ENCODE measurements at regions not wholly inside any gene's neighbourhood (a gene's known extent, or its start where the extent isn't known, plus 50 kb on each side); places are given as distances from the start of the nearest gene placed in this dataset.

DNA sequence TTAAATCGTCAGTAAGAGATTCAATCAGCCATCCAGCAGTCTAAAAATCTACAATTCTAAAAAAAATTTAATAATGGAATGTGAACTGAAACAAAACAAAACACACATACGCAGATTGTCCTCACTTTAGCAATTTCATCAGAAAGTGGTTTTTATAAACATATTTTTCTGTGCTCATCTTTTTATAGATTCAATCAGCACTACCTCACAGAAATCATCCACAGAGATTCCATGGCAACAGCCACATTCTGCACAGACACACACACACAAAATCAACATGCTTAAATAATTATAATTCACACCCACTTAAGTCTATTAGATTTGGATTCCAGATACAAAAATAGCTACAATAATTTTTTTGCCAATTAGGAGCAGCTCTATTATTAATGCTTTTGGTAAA, 149.0 kb upstream of the KCNIP4 start:
- no peak for DNase-seq

GRCh38 chr4:22094217-22094616, 145.6 kb upstream of the KCNIP4 start:
- DNase-seq: no peak

DNA sequence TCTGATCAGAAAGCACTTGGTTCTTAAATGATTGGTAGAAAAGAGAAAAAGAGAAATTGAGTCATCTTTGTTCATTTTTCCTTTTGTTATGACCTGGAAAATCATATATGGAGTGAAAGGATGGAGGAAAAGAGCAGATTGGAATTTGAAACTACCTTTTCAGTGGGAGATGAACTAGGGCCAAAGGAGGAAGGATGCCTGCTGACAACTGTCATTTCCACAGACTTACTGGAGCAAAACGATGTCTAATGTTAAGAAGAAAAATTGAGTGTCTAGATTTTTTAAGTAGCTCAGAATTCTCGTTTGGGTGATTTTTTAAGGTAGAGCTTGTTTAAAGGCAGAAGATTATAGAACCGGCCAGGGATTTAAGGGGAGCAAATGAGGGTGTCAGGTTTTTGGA, 144.6 kb upstream of the KCNIP4 start:
- no peak for DNase-seq

DNA sequence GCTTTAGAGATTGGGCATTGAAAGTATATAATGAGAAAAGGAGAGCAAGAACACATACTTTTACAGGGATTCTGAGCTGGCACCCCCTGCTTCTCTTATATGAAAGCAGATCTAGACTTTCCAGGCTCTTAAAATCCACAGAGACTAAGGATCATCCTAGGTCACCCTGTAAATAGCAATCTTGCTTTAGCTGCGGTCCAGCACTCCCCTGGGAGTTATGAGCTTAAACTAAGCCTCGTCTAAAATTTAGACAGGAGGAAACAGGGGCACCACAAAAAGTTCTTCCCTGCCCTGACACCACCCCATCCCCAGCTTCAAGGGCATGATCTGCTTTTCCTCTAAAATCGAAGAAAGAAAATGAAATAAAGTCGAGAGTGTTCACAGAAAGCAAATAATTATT, 143.3 kb upstream of the KCNIP4 start:
- DNase-seq: no peak

- no peak for DNase-seq
Observed at GRCh38 chr4:22091352-22091717, 142.8 kb upstream of the KCNIP4 start.

DNA sequence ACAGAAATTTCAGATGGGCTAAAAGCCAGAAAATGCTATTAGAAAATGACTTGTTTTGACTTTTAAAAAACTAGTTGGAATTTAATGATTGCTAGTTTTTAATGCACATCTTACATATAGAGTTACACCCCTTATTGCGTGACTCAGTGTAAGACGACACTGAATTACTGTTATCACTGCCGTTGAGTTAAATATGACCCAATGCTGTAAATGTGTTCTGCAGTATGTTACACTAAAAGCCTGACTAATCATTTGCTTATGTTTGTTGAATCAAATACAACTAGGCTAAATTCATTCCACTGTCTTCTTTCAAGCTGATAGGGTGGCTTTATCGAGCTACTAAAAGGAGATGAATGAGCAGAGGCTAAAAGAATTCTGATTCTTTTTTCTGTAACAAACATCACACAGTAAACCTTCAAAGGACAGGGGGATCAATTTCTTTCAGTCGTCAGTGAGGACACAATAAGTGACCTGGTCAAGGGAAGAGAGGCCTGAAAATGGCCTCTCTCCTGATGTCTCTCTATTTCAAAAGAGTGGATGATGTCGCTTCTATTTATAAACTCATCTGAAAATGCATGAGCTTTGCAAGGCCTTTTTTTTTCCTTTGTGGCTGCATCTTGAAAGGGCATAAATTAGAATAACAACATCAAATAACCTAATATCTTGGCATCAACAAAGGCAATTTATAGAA, 142.2 kb upstream of the KCNIP4 start:
- no peak for DNase-seq

GRCh38 chr4:22077571-22077970, 129.0 kb upstream of the KCNIP4 start:
- no peak for DNase-seq

DNA sequence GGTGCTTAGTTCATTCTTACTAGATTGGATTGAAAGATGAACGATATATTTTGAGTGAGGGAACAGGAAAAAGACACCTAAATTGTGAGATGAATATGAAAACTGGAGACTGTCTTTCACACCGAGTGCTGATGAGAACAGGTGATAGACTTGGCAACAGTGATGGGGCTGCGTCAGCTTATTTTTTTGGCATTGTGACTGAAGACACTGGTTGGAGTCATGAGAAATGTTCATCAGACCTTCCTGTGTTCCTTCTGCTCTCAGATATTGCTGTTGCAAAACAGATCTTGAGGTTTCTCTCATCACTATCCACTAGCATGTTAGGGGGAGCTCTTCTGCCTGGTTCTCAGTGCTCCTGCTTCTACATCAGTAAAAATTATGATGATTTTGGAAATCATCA, 124.2 kb upstream of the KCNIP4 start:
- no peak for DNase-seq

DNA sequence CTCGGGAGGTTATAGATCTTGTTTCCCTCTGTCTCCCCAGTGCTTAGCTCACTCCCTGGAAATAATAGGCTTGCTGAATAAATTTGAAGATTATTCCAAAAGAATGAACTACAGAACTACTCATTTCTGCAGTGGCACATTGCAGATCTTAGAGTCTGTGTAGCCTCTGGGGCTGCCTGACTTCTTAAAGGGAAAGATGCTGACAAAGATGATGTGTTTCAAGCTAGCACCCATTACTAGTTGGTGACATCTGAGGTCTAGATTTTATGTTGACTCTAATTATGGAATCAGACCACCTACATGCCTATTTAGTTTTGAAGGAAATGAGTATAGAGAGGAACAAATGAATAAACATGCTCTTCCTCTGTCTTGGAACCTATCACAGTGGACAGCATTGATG, 123.7 kb upstream of the KCNIP4 start:
- no peak for DNase-seq

GRCh38 chr4:22071749-22072148, 123.2 kb upstream of the KCNIP4 start:
- DNase-seq: no peak

DNA sequence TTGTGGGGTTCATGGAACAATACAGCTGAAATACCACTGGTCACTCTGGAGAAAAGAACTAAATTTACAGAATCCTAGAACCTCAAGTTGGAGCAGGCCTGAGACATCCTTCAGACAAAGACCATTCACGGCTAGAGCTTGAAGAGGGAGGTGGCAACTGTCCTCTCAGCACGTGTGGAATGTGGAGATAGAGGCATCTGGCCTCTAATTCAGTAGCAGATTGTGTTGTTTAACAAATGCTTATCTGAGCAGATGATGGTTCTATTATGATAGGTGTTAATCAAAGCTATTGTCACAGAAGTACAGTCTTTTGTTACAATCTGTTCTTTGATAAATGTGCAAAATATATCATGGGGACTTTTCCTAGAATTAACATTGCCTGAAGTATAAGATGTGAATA, 121.7 kb upstream of the KCNIP4 start:
- DNase-seq: no peak

DNA sequence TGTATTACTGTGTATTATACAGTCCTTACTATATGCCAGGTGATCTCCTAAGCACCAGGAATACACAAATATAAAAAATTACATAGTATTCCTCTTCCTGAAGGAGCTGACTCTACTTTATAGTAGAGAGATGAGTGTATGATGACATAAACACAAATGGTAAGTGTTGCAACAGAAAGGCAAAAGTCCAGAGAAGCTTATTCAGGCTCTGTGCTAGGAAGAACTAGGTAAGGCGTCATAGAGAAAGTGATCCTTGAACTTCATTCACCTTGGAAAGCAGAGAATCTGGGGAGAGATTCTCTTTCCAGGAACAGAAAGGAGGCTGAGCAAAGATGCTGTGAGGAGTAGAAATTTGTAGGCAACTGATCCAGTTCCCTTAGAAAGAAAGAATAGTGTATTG, 115.0 kb upstream of the KCNIP4 start:
- DNase-seq: no peak

GRCh38 chr4:22062676-22063075, 114.1 kb upstream of the KCNIP4 start:
- no peak for DNase-seq

GRCh38 chr4:22055954-22056353, 107.4 kb upstream of the KCNIP4 start:
- DNase-seq: no peak

- no peak for DNase-seq
Observed at GRCh38 chr4:22052076-22052475, 103.5 kb upstream of the KCNIP4 start.

- DNase-seq: no peak
Observed at GRCh38 chr4:22048323-22048722, 99.8 kb upstream of the KCNIP4 start.

DNA sequence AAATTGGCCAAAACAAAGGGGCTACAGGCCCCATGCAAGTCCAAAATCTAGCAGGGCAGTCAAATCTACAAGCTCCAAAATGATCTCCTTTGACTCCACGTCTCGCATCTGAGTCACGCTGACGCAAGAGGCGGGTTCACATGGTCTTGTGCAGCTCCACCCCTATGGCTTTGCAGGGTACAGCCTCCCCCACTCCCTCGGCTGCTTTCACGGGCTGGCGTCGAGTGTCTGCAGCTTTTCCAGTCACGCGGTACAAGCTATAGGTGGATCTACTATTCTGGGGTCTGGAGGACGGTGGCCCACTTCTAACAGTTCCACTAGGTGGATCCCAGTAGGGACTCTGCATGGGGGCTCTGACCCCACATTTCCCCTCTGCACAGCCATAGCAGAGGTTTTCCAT, 99.2 kb upstream of the KCNIP4 start:
- DNase-seq: no peak

GRCh38 chr4:22045051-22045630, 96.6 kb upstream of the KCNIP4 start:
- DNase-seq: no peak

DNA sequence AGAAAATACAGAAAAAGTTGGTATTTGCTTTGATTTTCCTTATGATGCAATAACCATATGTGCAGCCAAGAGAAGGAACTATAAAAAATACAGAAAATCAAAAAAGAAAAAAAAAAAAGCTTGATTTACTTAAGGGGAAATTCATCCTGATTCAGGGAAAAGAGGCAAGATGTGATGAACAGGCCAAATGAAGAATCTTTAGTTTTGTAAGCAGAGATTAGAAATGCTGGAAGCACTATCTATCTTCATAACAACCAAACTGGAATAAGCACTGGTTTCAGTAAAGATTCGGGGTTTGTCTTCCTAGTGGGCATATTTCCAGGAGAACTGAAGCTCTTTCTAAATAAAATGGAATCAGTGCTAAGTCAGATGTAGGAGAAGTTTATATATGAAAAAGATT, 82.9 kb upstream of the KCNIP4 start:
- DNase-seq: no peak

DNA sequence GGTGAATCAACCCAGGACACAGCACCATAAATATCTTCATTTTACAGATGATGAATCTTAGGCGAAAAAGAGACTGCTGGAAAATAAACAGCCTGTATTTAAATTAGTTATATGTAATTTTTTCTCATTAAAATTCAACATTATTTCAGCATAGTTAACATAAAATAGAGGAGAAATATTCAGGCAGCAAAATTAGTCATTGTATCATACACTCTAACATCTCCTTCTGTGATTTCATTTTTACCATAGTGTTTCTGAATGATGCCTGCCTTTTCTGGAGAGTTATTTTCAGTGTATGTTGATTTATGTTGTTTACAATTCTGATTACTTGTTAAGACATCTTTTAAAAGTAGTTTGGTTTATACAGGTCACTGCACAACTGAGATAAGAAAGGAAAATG, 82.3 kb upstream of the KCNIP4 start:
- DNase-seq: no peak

GRCh38 chr4:22030307-22030706, 81.7 kb upstream of the KCNIP4 start:
- DNase-seq: no peak

GRCh38 chr4:22029803-22030202, 81.2 kb upstream of the KCNIP4 start:
- DNase-seq: no peak

DNA sequence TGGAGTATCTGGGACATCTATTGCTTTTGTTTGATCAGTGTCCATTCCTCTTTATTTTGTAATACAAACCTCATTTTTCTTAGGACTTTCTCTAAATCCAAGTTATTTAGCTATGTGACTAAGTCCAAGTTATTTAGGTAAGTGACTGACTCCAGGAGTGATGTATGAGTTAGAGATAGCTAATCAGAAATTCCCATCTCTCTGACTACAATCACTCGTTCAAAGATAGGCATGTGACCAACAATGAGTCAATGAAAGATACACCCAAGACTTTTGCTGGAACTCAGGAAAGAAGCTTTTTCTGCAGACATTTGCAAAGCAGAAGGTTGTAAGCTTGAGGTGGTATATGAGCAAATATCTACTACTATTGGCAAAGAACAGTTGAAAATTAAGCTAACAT, 72.5 kb upstream of the KCNIP4 start:
- no peak for DNase-seq

DNA sequence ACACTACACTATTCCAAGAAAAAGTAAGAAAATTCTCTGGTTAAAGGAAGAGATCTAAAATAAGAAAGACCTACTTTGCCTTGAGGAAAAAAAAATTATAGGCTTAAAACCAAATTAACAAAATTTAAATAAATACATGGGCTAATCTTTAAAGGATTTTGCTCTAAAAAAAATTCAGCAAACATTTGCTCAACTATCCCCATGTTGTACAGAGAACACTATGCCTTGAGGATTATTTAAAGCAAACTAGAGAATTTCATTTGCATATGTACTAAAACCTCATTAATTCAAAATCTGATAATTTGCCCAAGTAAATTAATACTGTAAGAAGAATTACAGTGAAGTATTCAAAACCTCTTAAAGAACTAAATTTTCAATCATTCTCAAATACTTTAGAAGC, 71.6 kb upstream of the KCNIP4 start:
- no peak for DNase-seq

DNA sequence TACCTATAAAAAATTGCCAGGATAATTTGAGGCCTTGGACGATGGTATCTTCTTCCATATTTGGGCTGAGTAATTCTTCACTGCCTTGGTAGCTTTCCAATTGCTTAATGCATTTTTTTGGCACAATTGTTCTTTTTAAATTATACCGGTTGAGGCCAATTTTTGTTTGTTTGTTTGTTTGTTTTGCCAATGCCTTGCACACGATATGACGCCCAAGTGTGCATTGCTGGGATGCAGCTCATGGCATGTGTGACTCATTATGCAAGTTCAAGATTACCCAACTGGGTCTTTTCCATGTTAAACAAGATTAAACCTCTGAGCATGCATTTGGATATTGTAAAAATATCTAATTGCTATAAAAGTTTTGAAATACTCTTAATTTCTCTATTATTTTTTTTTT, 71.1 kb upstream of the KCNIP4 start:
- no peak for DNase-seq
